GM04504 (cell line): ENCODE measurements at regions not wholly inside any gene's neighbourhood (a gene's known extent, or its start where the extent isn't known, plus 50 kb on each side); places are given as distances from the start of the nearest gene placed in this dataset.
"Not testable (repeated sequence)": the region's sequence is repeated elsewhere in the genome, so short reads cannot be mapped to it uniquely, and the experiment has no call there.

Experiments used
- DNase-seq: peaks from one replicate; pipeline ENCODE4 v3.0.0-alpha.2; 2012; ENCODE audit warnings: low read depth

- peak; percentile 15 for DNase-seq
Observed at GRCh38 chr1:222240536-222241181, 307.2 kb downstream of the HHIPL2 start.

GRCh38 chr1:222239130-222239529, 308.8 kb downstream of the HHIPL2 start:
- DNase-seq = no peak

- DNase-seq = no peak
Observed at GRCh38 chr1:222234351-222234750, 313.6 kb downstream of the HHIPL2 start.

- DNase-seq = no peak
Observed at GRCh38 chr1:222233444-222234158, 314.3 kb downstream of the HHIPL2 start.

- no peak for DNase-seq
Observed at GRCh38 chr1:222232842-222233241, 315.1 kb downstream of the HHIPL2 start.

- DNase-seq = no peak
Observed at GRCh38 chr1:222229672-222230312, 318.1 kb downstream of the HHIPL2 start.

GRCh38 chr1:222225316-222225691, 322.6 kb downstream of the HHIPL2 start:
- no peak for DNase-seq

GRCh38 chr1:222224636-222225315, 323.1 kb downstream of the HHIPL2 start:
- no peak for DNase-seq

- no peak for DNase-seq
Observed at GRCh38 chr1:222224156-222224555, 323.7 kb downstream of the HHIPL2 start.

- no peak for DNase-seq
Observed at GRCh38 chr1:222223010-222223409, 324.9 kb downstream of the HHIPL2 start.

- DNase-seq = no peak
Observed at GRCh38 chr1:222216255-222216754, 331.6 kb downstream of the HHIPL2 start.

GRCh38 chr1:222210776-222211175, 337.1 kb downstream of the HHIPL2 start:
- DNase-seq = no peak

- DNase-seq = no peak
Observed at GRCh38 chr1:222204475-222204874, 343.4 kb downstream of the HHIPL2 start.

GRCh38 chr1:222202831-222203230, 345.1 kb downstream of the HHIPL2 start:
- no peak for DNase-seq

- DNase-seq = no peak
Observed at GRCh38 chr1:222196736-222197135, 351.2 kb downstream of the HHIPL2 start.

GRCh38 chr1:222196288-222196687, 351.6 kb downstream of the HHIPL2 start:
- no peak for DNase-seq

- DNase-seq = no peak
Observed at GRCh38 chr1:222195857-222196256, 352.0 kb downstream of the HHIPL2 start.

- no peak for DNase-seq
Observed at GRCh38 chr1:222189218-222189617, 358.7 kb downstream of the HHIPL2 start.

- no peak for DNase-seq
Observed at GRCh38 chr1:222187566-222188332, 360.2 kb downstream of the HHIPL2 start.

- no peak for DNase-seq
Observed at GRCh38 chr1:222182641-222183040, 365.3 kb downstream of the HHIPL2 start.

- DNase-seq = no peak
Observed at GRCh38 chr1:222181191-222181590, 366.7 kb downstream of the HHIPL2 start.

GRCh38 chr1:222177496-222177895, 370.4 kb downstream of the HHIPL2 start:
- DNase-seq = not testable (repeated sequence)
